ENCODE measurements at regions not wholly inside any gene's neighbourhood (a gene's known extent, or its start where the extent isn't known, plus 50 kb on each side); places are given as distances from the start of the nearest gene placed in this dataset.

GRCh38 chr14:76939015-76939742 lies 89.3 kb downstream of the IRF2BPL start:
- Histone ChIP-seq H3K4me3 (ENCODE audit: insufficient read depth, low read depth, low read length) (no peak overlapping the region), H3K27me3 (ENCODE audit: control insufficient read depth, insufficient read depth, low read length, poor library complexity, severe bottlenecking) (no peaks in the 10 kb centered on the region), H3K27ac (ENCODE audit: insufficient read depth, low read depth, low read length, poor library complexity, severe bottlenecking) (no peak overlapping the region), H3K9me3 (ENCODE audit: control insufficient read depth, low read length) (no peaks in the 10 kb centered on the region), H3K4me1 (ENCODE audit: control insufficient read depth, insufficient read depth, low read length) (peaks cover 27% of the 10 kb centered on the region), H3K36me3 (ENCODE audit: control insufficient read depth, insufficient read depth, low read length) (no peaks in the 10 kb centered on the region)
- WGBS, 2 experiments, result 91 to 92% methylated on average over 10 of the region's 10 CpGs

- no peaks in the 10 kb centered on the region for H3K9me3 ChIP-seq (ENCODE audit: control insufficient read depth, low read length)
- 91 to 94% methylated on average over 3 of the region's 3 CpGs for WGBS, 2 experiments
- H3K4me3 ChIP-seq (ENCODE audit: insufficient read depth, low read depth, low read length), result no peak overlapping the region
- H3K36me3 ChIP-seq (ENCODE audit: control insufficient read depth, insufficient read depth, low read length), result no peaks in the 10 kb centered on the region
- peaks cover 31% of the 10 kb centered on the region for H3K4me1 ChIP-seq (ENCODE audit: control insufficient read depth, insufficient read depth, low read length)
- H3K27ac ChIP-seq (ENCODE audit: insufficient read depth, low read depth, low read length, poor library complexity, severe bottlenecking), result no peak overlapping the region
- no peaks in the 10 kb centered on the region for H3K27me3 ChIP-seq (ENCODE audit: control insufficient read depth, insufficient read depth, low read length, poor library complexity, severe bottlenecking)
Measured at GRCh38 chr14:76938092-76938500, 90.4 kb downstream of the IRF2BPL start.

- Histone ChIP-seq H3K36me3 (ENCODE audit: control insufficient read depth, insufficient read depth, low read length) (no peaks in the 10 kb centered on the region), H3K4me1 (ENCODE audit: control insufficient read depth, insufficient read depth, low read length) (peaks cover 36% of the 10 kb centered on the region), H3K27ac (ENCODE audit: insufficient read depth, low read depth, low read length, poor library complexity, severe bottlenecking) (peak overlapping the region; percentile 69)
Measured at GRCh38 chr14:76937181-76938091, 91.1 kb downstream of the IRF2BPL start.

GRCh38 chr14:76936483-76936882 lies 92.0 kb downstream of the IRF2BPL start:
- Histone ChIP-seq H3K9me3 (ENCODE audit: control insufficient read depth, low read length) (no peaks in the 10 kb centered on the region), H3K27me3 (ENCODE audit: control insufficient read depth, insufficient read depth, low read length, poor library complexity, severe bottlenecking) (no peaks in the 10 kb centered on the region), H3K4me1 (ENCODE audit: control insufficient read depth, insufficient read depth, low read length) (peaks cover 34% of the 10 kb centered on the region), H3K4me3 (ENCODE audit: insufficient read depth, low read depth, low read length) (no peak overlapping the region), H3K27ac (ENCODE audit: insufficient read depth, low read depth, low read length, poor library complexity, severe bottlenecking) (no peak overlapping the region), H3K36me3 (ENCODE audit: control insufficient read depth, insufficient read depth, low read length) (no peaks in the 10 kb centered on the region)
- 89 to 91% methylated on average over 7 of the region's 7 CpGs for WGBS, 2 experiments

More at GRCh38 chr14:76937181-76938091, 91.1 kb downstream of the IRF2BPL start:
- no peaks in the 10 kb centered on the region for H3K27me3 ChIP-seq (ENCODE audit: control insufficient read depth, insufficient read depth, low read length, poor library complexity, severe bottlenecking)
- no peak overlapping the region for H3K4me3 ChIP-seq (ENCODE audit: insufficient read depth, low read depth, low read length)
- no peaks in the 10 kb centered on the region for H3K9me3 ChIP-seq (ENCODE audit: control insufficient read depth, low read length)
- WGBS, 2 experiments, result 63 to 68% methylated on average over 15 of the region's 15 CpGs

GRCh38 chr14:76933515-76933914 lies 95.0 kb downstream of the IRF2BPL start:
- WGBS, 2 experiments, result 66 to 72% methylated on average over 5 of the region's 5 CpGs

GRCh38 chr14:76931631-76932402 lies 96.7 kb downstream of the IRF2BPL start:
- no peak overlapping the region for H3K4me3 ChIP-seq (ENCODE audit: insufficient read depth, low read depth, low read length)
- no peaks in the 10 kb centered on the region for H3K27me3 ChIP-seq (ENCODE audit: control insufficient read depth, insufficient read depth, low read length, poor library complexity, severe bottlenecking)
- H3K9me3 ChIP-seq (ENCODE audit: control insufficient read depth, low read length), result no peaks in the 10 kb centered on the region
- H3K4me1 ChIP-seq (ENCODE audit: control insufficient read depth, insufficient read depth, low read length), result peaks cover 22% of the 10 kb centered on the region
- WGBS, 2 experiments, result 87 to 91% methylated on average over 8 of the region's 9 CpGs
- no peak overlapping the region for H3K27ac ChIP-seq (ENCODE audit: insufficient read depth, low read depth, low read length, poor library complexity, severe bottlenecking)
- no peaks in the 10 kb centered on the region for H3K36me3 ChIP-seq (ENCODE audit: control insufficient read depth, insufficient read depth, low read length)

More at GRCh38 chr14:76933515-76933914, 95.0 kb downstream of the IRF2BPL start:
- Histone ChIP-seq H3K27ac (ENCODE audit: insufficient read depth, low read depth, low read length, poor library complexity, severe bottlenecking) (no peak overlapping the region), H3K4me1 (ENCODE audit: control insufficient read depth, insufficient read depth, low read length) (peaks cover 22% of the 10 kb centered on the region), H3K27me3 (ENCODE audit: control insufficient read depth, insufficient read depth, low read length, poor library complexity, severe bottlenecking) (no peaks in the 10 kb centered on the region), H3K36me3 (ENCODE audit: control insufficient read depth, insufficient read depth, low read length) (no peaks in the 10 kb centered on the region), H3K4me3 (ENCODE audit: insufficient read depth, low read depth, low read length) (no peak overlapping the region), H3K9me3 (ENCODE audit: control insufficient read depth, low read length) (no peaks in the 10 kb centered on the region)

- Histone ChIP-seq H3K9me3 (ENCODE audit: control insufficient read depth, low read length) (no peaks in the 10 kb centered on the region), H3K4me1 (ENCODE audit: control insufficient read depth, insufficient read depth, low read length) (peaks cover 22% of the 10 kb centered on the region), H3K36me3 (ENCODE audit: control insufficient read depth, insufficient read depth, low read length) (no peaks in the 10 kb centered on the region), H3K27me3 (ENCODE audit: control insufficient read depth, insufficient read depth, low read length, poor library complexity, severe bottlenecking) (no peaks in the 10 kb centered on the region), H3K27ac (ENCODE audit: insufficient read depth, low read depth, low read length, poor library complexity, severe bottlenecking) (no peak overlapping the region), H3K4me3 (ENCODE audit: insufficient read depth, low read depth, low read length) (no peak overlapping the region)
- 92 to 93% methylated on average over 9 of the region's 9 CpGs for WGBS, 2 experiments
Measured at GRCh38 chr14:76930549-76930948, 98.0 kb downstream of the IRF2BPL start.

GRCh38 chr14:76929927-76930326 lies 98.6 kb downstream of the IRF2BPL start:
- Histone ChIP-seq H3K4me1 (ENCODE audit: control insufficient read depth, insufficient read depth, low read length) (peaks cover 18% of the 10 kb centered on the region), H3K27ac (ENCODE audit: insufficient read depth, low read depth, low read length, poor library complexity, severe bottlenecking) (no peak overlapping the region)

GRCh38 chr14:76927971-76928700 lies 100.4 kb downstream of the IRF2BPL start:
- no peaks in the 10 kb centered on the region for H3K36me3 ChIP-seq (ENCODE audit: control insufficient read depth, insufficient read depth, low read length)
- no peak overlapping the region for H3K27ac ChIP-seq (ENCODE audit: insufficient read depth, low read depth, low read length, poor library complexity, severe bottlenecking)
- H3K27me3 ChIP-seq (ENCODE audit: control insufficient read depth, insufficient read depth, low read length, poor library complexity, severe bottlenecking), result no peaks in the 10 kb centered on the region
- H3K9me3 ChIP-seq (ENCODE audit: control insufficient read depth, low read length), result no peaks in the 10 kb centered on the region
- peaks cover 30% of the 10 kb centered on the region for H3K4me1 ChIP-seq (ENCODE audit: control insufficient read depth, insufficient read depth, low read length)
- WGBS, 2 experiments, result 82 to 83% methylated on average over 8 of the region's 8 CpGs
- no peak overlapping the region for H3K4me3 ChIP-seq (ENCODE audit: insufficient read depth, low read depth, low read length)

More at GRCh38 chr14:76929927-76930326, 98.6 kb downstream of the IRF2BPL start:
- H3K9me3 ChIP-seq (ENCODE audit: control insufficient read depth, low read length), result no peaks in the 10 kb centered on the region
- H3K4me3 ChIP-seq (ENCODE audit: insufficient read depth, low read depth, low read length), result no peak overlapping the region
- no peaks in the 10 kb centered on the region for H3K27me3 ChIP-seq (ENCODE audit: control insufficient read depth, insufficient read depth, low read length, poor library complexity, severe bottlenecking)
- H3K36me3 ChIP-seq (ENCODE audit: control insufficient read depth, insufficient read depth, low read length), result no peaks in the 10 kb centered on the region
- WGBS, 2 experiments, result 38 to 40% methylated on average over 8 of the region's 8 CpGs

Measured in ectodermal cell (in vitro differentiated cells).